Activated T-cell treated with anti-CD3 and anti-CD28 coated beads, Interleukin-2, amount 50 U/mL, for 4 hours (primary cell): ENCODE measurements at regions not wholly inside any gene's neighbourhood (a gene's known extent, or its start where the extent isn't known, plus 50 kb on each side); places are given as distances from the start of the nearest gene placed in this dataset.
"Not testable (repeated sequence)": the region's sequence is repeated elsewhere in the genome, so short reads cannot be mapped to it uniquely, and the experiment has no call there.

Experiments
- ATAC-seq, 2 donors: fragments of 200-7000 bp; cut with Tn5 transposase; one replicate each; pipeline ENCODE4 v1.10.0; 2021
- DNase-seq: peaks from one replicate; pipeline ENCODE4 v3.0.0-alpha.2; 2020
- H3K27me3 Mint-ChIP-seq: one replicate; pipeline ENCODE4 v1.8.0; 2021; ENCODE audit warnings: low read depth, mixed read lengths
- H3K36me3 Mint-ChIP-seq: one replicate; pipeline ENCODE4 v1.8.0; 2022; ENCODE audit warnings: mixed read lengths; ENCODE audit not compliant: insufficient read depth
- H3K4me1 Mint-ChIP-seq: one replicate; pipeline ENCODE4 v1.8.0; 2021; ENCODE audit warnings: low read depth, mixed read lengths
- H3K4me3 Mint-ChIP-seq: one replicate; pipeline ENCODE4 v1.8.0; 2021; ENCODE audit warnings: mild to moderate bottlenecking, moderate library complexity, mixed read lengths
- H3K9me3 Mint-ChIP-seq: one replicate; pipeline ENCODE4 v1.8.0; 2021; ENCODE audit warnings: mixed read lengths

GRCh38 chr2:41206004-41206403 lies 754.1 kb upstream of the SLC8A1 start:
- Mint-ChIP-seq H3K9me3 (peaks cover 6% of the 10 kb centered on the region), H3K4me1 (no peaks in the 10 kb centered on the region), H3K36me3 (no peaks in the 10 kb centered on the region), H3K4me3 (no peak overlapping the region), H3K27me3 (no peaks in the 10 kb centered on the region)
- no peak for ATAC-seq
- DNase-seq: no peak

GRCh38 chr2:41207578-41207977 lies 755.7 kb upstream of the SLC8A1 start:
- H3K4me3 Mint-ChIP-seq: no peak overlapping the region
- H3K27me3 Mint-ChIP-seq: no peaks in the 10 kb centered on the region
- DNase-seq (no peak), ATAC-seq (no peak)
- peaks cover 6% of the 10 kb centered on the region for H3K9me3 Mint-ChIP-seq
- no peaks in the 10 kb centered on the region for H3K36me3 Mint-ChIP-seq
- no peaks in the 10 kb centered on the region for H3K4me1 Mint-ChIP-seq

- H3K4me3 Mint-ChIP-seq, H3K36me3 Mint-ChIP-seq, H3K27me3 Mint-ChIP-seq, DNase-seq, ATAC-seq, H3K4me1 Mint-ChIP-seq: not testable (repeated sequence)
- peaks cover 12% of the 10 kb centered on the region for H3K9me3 Mint-ChIP-seq
Observed at GRCh38 chr2:41210030-41210429, 758.1 kb upstream of the SLC8A1 start.

GRCh38 chr2:41216978-41217377 lies 765.1 kb upstream of the SLC8A1 start:
- DNase-seq (no peak), ATAC-seq (no peak)
- H3K9me3 Mint-ChIP-seq: peaks cover 6% of the 10 kb centered on the region
- H3K36me3 Mint-ChIP-seq: no peaks in the 10 kb centered on the region
- no peak overlapping the region for H3K4me3 Mint-ChIP-seq
- no peaks in the 10 kb centered on the region for H3K4me1 Mint-ChIP-seq
- no peaks in the 10 kb centered on the region for H3K27me3 Mint-ChIP-seq

GRCh38 chr2:41222593-41222992 lies 770.7 kb upstream of the SLC8A1 start:
- ATAC-seq (no peak), DNase-seq (no peak)
- peaks cover 9% of the 10 kb centered on the region for H3K9me3 Mint-ChIP-seq
- H3K4me3 Mint-ChIP-seq: no peak overlapping the region
- H3K27me3 Mint-ChIP-seq: no peaks in the 10 kb centered on the region
- H3K4me1 Mint-ChIP-seq: no peaks in the 10 kb centered on the region
- no peaks in the 10 kb centered on the region for H3K36me3 Mint-ChIP-seq

GRCh38 chr2:41234093-41234492 lies 782.2 kb upstream of the SLC8A1 start:
- H3K4me3 Mint-ChIP-seq: no peak overlapping the region
- ATAC-seq: no peak
- H3K36me3 Mint-ChIP-seq: no peaks in the 10 kb centered on the region
- peaks cover 15% of the 10 kb centered on the region for H3K9me3 Mint-ChIP-seq
- H3K4me1 Mint-ChIP-seq: no peaks in the 10 kb centered on the region
- DNase-seq: no peak
- no peaks in the 10 kb centered on the region for H3K27me3 Mint-ChIP-seq

GRCh38 chr2:41241325-41242000 lies 789.6 kb upstream of the SLC8A1 start:
- ATAC-seq: no peak
- H3K27me3 Mint-ChIP-seq: no peaks in the 10 kb centered on the region
- peaks cover 12% of the 10 kb centered on the region for H3K9me3 Mint-ChIP-seq
- no peaks in the 10 kb centered on the region for H3K36me3 Mint-ChIP-seq
- H3K4me3 Mint-ChIP-seq: no peak overlapping the region
- H3K4me1 Mint-ChIP-seq: no peaks in the 10 kb centered on the region
- DNase-seq: no peak

- ATAC-seq: no peak
- Mint-ChIP-seq H3K9me3 (peaks cover 12% of the 10 kb centered on the region), H3K4me3 (no peak overlapping the region), H3K27me3 (no peaks in the 10 kb centered on the region), H3K36me3 (no peaks in the 10 kb centered on the region), H3K4me1 (no peaks in the 10 kb centered on the region)
- no peak for DNase-seq
Observed at GRCh38 chr2:41242001-41242331, 790.1 kb upstream of the SLC8A1 start.

GRCh38 chr2:41267929-41268659 lies 779.7 kb upstream of the PKDCC start:
- no peaks in the 10 kb centered on the region for H3K27me3 Mint-ChIP-seq
- H3K4me3 Mint-ChIP-seq: no peak overlapping the region
- H3K36me3 Mint-ChIP-seq: no peaks in the 10 kb centered on the region
- DNase-seq (no peak), ATAC-seq (no peak)
- H3K4me1 Mint-ChIP-seq: no peaks in the 10 kb centered on the region
- H3K9me3 Mint-ChIP-seq: peaks cover 6% of the 10 kb centered on the region

- DNase-seq: no peak
- ATAC-seq: no peak
- Mint-ChIP-seq H3K4me3 (no peak overlapping the region), H3K4me1 (no peaks in the 10 kb centered on the region), H3K9me3 (no peaks in the 10 kb centered on the region), H3K36me3 (no peaks in the 10 kb centered on the region), H3K27me3 (no peaks in the 10 kb centered on the region)
Observed at GRCh38 chr2:41283079-41283775, 764.6 kb upstream of the PKDCC start.

- Mint-ChIP-seq H3K27me3 (no peaks in the 10 kb centered on the region), H3K36me3 (no peaks in the 10 kb centered on the region), H3K9me3 (no peaks in the 10 kb centered on the region), H3K4me1 (no peaks in the 10 kb centered on the region), H3K4me3 (no peak overlapping the region)
- ATAC-seq (no peak), DNase-seq (no peak)
Observed at GRCh38 chr2:41293491-41293890, 754.3 kb upstream of the PKDCC start.

- Mint-ChIP-seq H3K4me3 (no peak overlapping the region), H3K27me3 (no peaks in the 10 kb centered on the region), H3K9me3 (no peaks in the 10 kb centered on the region), H3K36me3 (no peaks in the 10 kb centered on the region), H3K4me1 (no peaks in the 10 kb centered on the region)
- ATAC-seq (no peak), DNase-seq (no peak)
Observed at GRCh38 chr2:41294331-41294730, 753.5 kb upstream of the PKDCC start.

- ATAC-seq: no peak
- Mint-ChIP-seq H3K36me3 (no peaks in the 10 kb centered on the region), H3K27me3 (no peaks in the 10 kb centered on the region), H3K4me3 (no peak overlapping the region), H3K9me3 (no peaks in the 10 kb centered on the region), H3K4me1 (no peaks in the 10 kb centered on the region)
- no peak for DNase-seq
Observed at GRCh38 chr2:41313082-41313481, 734.7 kb upstream of the PKDCC start.

- Mint-ChIP-seq H3K4me3 (no peak overlapping the region), H3K36me3 (no peaks in the 10 kb centered on the region), H3K4me1 (no peaks in the 10 kb centered on the region), H3K27me3 (no peaks in the 10 kb centered on the region), H3K9me3 (no peaks in the 10 kb centered on the region)
- no peak for ATAC-seq
- DNase-seq: no peak
Observed at GRCh38 chr2:41314511-41315070, 733.2 kb upstream of the PKDCC start.

GRCh38 chr2:41319437-41319836 lies 728.4 kb upstream of the PKDCC start:
- peaks cover 3% of the 10 kb centered on the region for H3K9me3 Mint-ChIP-seq
- ATAC-seq (no peak), DNase-seq (no peak)
- H3K4me3 Mint-ChIP-seq: no peak overlapping the region
- no peaks in the 10 kb centered on the region for H3K27me3 Mint-ChIP-seq
- no peaks in the 10 kb centered on the region for H3K4me1 Mint-ChIP-seq
- no peaks in the 10 kb centered on the region for H3K36me3 Mint-ChIP-seq
